ENCODE measurements at regions not wholly inside any gene's neighbourhood (a gene's known extent, or its start where the extent isn't known, plus 50 kb on each side); places are given as distances from the start of the nearest gene placed in this dataset.

- Histone ChIP-seq H3K27ac (ENCODE audit: low read depth) (no peak overlapping the region), H3K79me2 (replicated peaks; ENCODE audit: insufficient read depth) (no peaks in the 10 kb centered on the region), H2AFZ (no peak overlapping the region), H3K4me2 (no peak overlapping the region), H3K27me3 (ENCODE audit: insufficient read depth) (no peaks in the 10 kb centered on the region), H3K36me3 (ENCODE audit: insufficient read depth) (no peaks in the 10 kb centered on the region), H4K20me1 (replicated peaks; ENCODE audit: insufficient read depth) (no peaks in the 10 kb centered on the region), H3K9me2 (ENCODE audit: insufficient read depth) (no peaks in the 10 kb centered on the region), H3K4me3 (no peak overlapping the region), H3F3A (replicated peaks; ENCODE audit: low read depth) (no peaks in the 10 kb centered on the region), H3K4me1 (ENCODE audit: insufficient read depth) (no peaks in the 10 kb centered on the region; the same call in 1 of the 2 replicates)
- TF ChIP-seq EZH2 (IDR thresholded peaks at IDR 0.05; ENCODE audit: low read depth, unreplicated experiment) (no peak), STAT1 (IDR thresholded peaks at IDR 0.05; ENCODE audit: unreplicated experiment) (no peak), NANOG (IDR thresholded peaks at IDR 0.05; ENCODE audit: borderline replicate concordance) (no peak), REST (IDR thresholded peaks at IDR 0.05; ENCODE audit: unreplicated experiment) (no peak), CREB1 (CRISPR knock-in tag; IDR thresholded peaks at IDR 0.05; ENCODE audit: low read depth) (no peak), EZH2phosphoT487 (IDR thresholded peaks at IDR 0.05; ENCODE audit: unreplicated experiment) (no peak), JUNB (IDR thresholded peaks at IDR 0.05; ENCODE audit: unreplicated experiment) (no peak), POLR2AphosphoS5 (IDR thresholded peaks at IDR 0.05; ENCODE audit: low read depth) (no peak), ZNF331 (CRISPR knock-in tag; IDR thresholded peaks at IDR 0.05; ENCODE audit: low read depth) (no peak), ZNF114 (CRISPR knock-in tag; IDR thresholded peaks at IDR 0.05) (no peak), ZNF462 (CRISPR knock-in tag; IDR thresholded peaks at IDR 0.05) (no peak)
- TF ChIP-seq, protein P1, sequence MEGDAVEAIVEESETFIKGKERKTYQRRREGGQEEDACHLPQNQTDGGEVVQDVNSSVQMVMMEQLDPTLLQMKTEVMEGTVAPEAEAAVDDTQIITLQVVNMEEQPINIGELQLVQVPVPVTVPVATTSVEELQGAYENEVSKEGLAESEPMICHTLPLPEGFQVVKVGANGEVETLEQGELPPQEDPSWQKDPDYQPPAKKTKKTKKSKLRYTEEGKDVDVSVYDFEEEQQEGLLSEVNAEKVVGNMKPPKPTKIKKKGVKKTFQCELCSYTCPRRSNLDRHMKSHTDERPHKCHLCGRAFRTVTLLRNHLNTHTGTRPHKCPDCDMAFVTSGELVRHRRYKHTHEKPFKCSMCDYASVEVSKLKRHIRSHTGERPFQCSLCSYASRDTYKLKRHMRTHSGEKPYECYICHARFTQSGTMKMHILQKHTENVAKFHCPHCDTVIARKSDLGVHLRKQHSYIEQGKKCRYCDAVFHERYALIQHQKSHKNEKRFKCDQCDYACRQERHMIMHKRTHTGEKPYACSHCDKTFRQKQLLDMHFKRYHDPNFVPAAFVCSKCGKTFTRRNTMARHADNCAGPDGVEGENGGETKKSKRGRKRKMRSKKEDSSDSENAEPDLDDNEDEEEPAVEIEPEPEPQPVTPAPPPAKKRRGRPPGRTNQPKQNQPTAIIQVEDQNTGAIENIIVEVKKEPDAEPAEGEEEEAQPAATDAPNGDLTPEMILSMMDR (conservative IDR thresholded peaks at IDR 0.05; ENCODE audit: low read depth in 2 of 2): no peak
- TF ChIP-seq, protein P2, sequence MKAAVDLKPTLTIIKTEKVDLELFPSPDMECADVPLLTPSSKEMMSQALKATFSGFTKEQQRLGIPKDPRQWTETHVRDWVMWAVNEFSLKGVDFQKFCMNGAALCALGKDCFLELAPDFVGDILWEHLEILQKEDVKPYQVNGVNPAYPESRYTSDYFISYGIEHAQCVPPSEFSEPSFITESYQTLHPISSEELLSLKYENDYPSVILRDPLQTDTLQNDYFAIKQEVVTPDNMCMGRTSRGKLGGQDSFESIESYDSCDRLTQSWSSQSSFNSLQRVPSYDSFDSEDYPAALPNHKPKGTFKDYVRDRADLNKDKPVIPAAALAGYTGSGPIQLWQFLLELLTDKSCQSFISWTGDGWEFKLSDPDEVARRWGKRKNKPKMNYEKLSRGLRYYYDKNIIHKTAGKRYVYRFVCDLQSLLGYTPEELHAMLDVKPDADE (IDR thresholded peaks at IDR 0.05): no peak
- DNase-seq (ENCODE audit: low spot score): no peak
- peaks cover 5% of the 10 kb centered on the region for H3K27me3 Mint-ChIP-seq (ENCODE audit: insufficient read depth, low read depth, poor library complexity)
- no peak for ATAC-seq
- H3K9me3 Mint-ChIP-seq: no peaks in the 10 kb centered on the region; the same call in 2 of the 3 replicates
- H3K4me1 Mint-ChIP-seq: peaks cover 22% of the 10 kb centered on the region
- no peak overlapping the region for H3K27ac Mint-ChIP-seq
- no peak overlapping the region for H3K4me3 Mint-ChIP-seq
- no peaks in the 10 kb centered on the region for H3K36me3 Mint-ChIP-seq (ENCODE audit: low read depth)
Measured at GRCh38 chr15:100762913-100763834, 116.5 kb upstream of the ALDH1A3 start.

All from GM23338 (cell line).